ENCODE measurements at regions not wholly inside any gene's neighbourhood (a gene's known extent, or its start where the extent isn't known, plus 50 kb on each side); places are given as distances from the start of the nearest gene placed in this dataset.
"Not testable (repeated sequence)": the region's sequence is repeated elsewhere in the genome, so short reads cannot be mapped to it uniquely, and the experiment has no call there.

DNA sequence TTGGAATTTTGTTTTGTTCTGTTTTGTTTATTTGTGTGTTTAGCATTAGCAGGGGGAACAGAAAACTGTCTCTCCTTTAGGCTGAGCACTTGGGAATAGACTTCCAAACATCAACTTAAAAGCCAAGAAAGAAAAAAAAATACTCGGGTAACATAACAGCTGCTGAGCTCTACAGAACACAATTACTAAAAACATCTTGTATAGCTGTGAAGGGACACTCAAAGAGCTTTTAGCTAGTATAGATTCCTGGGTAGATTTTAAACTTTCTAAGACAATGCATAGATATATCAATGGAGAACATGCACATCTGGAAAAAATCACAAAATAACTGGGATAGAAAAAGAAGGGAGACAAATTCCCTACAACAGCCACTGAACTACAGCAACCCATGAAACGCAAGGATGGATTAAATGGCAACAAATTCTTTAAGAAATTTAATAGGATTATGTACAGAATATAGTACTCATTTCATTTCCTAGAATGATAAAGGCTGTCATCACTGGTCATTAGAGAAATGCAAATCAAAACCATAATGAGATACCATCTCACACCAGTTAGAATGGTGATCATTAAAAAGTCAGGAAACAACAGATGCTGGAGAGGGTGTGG is 174.3 kb upstream of the KRR1 start:
- no peak for DNase-seq (ENCODE audit: low read depth in 1 of 2, low spot score in 1 of 2)

DNA sequence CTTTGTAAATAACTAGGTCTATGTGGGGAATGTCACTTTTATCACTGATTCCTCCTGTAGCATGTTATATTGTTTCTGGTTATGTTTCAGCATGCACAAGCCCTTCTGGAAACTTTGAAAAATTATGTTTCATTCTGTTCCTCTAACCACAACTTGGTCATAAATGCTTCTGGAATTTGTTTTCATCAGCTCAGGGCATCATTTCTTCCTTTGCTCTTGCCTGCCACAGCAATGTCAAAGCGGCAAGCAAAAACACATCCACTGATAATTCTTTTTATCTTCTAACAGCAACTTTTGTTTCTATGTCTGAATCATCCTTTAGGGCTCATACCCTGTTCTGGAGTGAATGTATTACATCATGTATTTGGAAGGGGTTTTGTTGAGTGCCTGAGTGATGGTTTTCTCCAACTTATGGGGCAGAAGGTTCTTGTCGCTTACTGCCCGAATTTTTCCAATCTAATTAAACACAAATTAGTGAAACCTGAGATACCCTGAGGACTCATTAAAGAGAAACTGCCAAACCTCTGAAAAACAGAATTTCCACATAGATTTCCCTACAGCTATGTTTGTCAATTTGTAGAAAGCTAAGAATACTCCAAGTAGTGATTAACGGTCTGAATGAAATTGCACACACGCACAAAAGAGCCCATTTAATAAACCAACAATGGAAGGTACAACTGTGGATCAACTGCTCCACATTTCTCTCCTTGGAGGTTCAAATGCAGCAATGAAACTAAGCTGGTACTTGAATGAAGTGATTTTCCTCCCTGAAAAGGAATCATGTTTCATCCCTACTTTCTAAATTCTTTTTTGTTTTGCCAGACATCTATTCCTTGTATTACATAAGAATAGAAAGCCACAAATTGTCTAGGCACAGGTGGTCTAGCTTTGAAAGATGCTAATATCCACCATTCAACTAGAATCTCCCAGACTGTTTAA is 173.5 kb upstream of the KRR1 start:
- no peak for DNase-seq (ENCODE audit: low read depth in 1 of 2, low spot score in 1 of 2)

DNA sequence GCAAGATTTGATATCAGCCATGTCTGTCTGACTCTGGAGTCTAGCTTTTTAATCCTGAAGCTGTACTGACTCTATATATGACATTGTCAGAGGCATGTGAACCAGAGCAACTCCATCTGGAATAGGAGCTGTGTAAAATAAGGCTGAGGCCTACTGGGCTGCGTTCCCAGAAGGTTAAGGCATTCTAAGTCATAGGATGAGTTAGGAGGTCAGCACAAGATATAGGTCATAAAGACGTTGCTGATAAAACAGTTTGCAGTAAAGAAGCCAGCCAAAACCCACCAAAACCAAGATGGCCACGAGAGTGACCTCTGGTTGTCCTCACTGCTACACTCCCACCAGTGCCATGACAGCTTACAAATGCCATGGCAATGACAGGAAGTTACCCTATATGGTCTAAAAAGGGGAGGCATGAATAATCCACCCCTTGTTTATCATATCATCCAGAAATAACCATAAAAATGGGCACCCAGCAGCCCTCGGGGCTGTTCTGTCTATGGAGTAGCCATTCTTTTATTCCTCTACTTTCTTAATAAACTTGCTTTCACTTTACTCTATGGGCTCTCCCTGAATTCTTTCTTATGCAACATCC is 172.7 kb upstream of the KRR1 start:
- DNase-seq (ENCODE audit: low read depth in 1 of 2, low spot score in 1 of 2): not testable (repeated sequence)

DNA sequence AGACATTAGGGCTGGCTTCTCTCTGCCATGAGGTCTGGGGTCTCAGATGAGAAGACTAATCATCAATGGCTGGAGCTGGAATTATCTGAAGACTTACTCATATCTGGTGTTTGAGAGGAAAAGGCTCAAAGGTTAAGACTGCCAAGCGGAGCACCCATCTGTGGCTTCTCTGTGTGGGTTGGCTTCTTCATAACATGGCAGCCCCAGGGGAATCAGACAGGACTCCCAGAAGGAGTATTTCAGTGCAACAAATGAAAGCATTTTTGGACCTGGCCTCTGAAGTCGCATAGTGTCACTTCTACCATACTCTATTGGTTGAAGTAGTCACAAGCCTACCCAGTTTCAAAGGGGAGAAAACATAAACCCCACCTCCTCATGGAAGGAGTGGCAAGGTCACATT is 171.8 kb upstream of the KRR1 start:
- no peak for DNase-seq (ENCODE audit: low read depth in 1 of 2, low spot score in 1 of 2)

DNA sequence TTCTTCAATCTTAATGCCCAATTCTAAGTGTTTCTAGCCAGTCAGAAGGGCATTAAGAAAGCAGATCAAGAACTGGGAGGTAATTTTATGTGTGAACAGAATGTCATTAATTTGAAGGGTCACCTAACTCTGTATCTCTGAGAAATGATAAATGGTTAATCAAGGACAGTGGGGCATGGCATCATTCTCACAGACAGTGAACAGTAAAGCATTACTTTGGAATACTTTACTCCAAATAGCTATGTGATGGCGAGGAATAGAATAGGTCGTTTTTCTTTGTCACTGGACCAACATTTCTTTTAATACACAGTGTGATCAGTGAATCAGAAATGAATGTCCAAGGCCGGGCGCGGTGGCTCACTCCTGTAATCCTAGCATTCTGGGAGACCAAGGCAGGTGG is 166.1 kb upstream of the KRR1 start:
- no peak for DNase-seq (ENCODE audit: low read depth in 1 of 2, low spot score in 1 of 2)

DNA sequence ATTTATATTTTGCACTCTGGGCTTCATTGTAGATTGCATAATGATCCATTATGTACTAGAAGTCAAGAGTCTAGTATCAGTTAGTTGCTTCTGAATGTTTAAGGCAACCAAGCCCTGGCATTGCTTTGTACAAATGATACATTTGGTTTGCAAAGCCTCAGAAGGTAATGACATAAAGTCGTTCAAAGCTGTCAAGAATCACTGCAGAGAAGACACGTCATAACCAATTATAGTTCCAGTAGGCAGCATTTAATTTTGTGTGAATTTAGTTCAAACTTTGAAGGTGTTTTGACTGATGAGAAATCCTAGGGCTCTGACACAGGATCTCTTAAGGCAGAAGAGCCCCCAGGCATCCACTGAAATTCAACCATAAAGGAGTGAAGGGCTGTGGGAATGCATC is 163.0 kb upstream of the KRR1 start:
- DNase-seq (ENCODE audit: low read depth in 1 of 2, low spot score in 1 of 2): no peak

DNA sequence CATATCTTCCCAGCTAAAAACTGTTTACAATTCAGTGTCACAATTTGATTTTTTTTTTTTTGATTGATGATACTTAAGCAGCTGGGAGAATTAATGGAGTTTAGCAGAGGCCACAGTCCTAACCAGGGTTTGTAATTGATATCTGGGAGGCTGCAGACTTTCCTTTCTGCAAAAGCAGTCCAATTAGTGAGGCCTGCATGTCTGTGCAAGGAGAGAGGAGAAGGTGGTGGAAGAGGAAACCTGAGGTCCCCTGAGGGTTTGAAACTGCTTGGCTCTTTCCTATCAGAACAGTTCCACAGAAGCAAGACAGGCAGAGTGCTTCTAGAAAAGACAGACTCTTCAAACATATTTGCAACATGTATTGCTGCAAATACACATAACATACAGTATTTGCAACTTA is 160.8 kb upstream of the KRR1 start:
- no peak for DNase-seq (ENCODE audit: low read depth in 1 of 2, low spot score in 1 of 2)

DNA sequence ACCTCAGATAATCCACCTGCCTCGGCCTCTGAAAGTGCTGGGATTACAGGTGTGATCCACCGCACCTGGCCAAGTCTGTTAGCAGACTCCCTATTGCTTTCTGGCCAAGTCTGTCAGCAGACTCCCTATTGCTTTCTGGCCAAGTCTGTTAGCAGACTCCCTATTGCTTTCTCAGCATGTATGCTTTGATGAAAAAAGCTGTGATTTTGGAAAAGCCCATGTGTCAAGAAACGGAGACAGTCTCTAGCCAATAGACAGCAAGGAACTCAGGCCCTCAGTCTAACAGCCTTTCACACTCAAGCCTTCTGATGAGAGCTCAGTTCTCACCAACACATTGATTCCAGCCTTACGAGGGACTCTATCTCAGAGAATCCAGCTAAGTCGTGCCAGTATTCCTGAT is 158.8 kb upstream of the KRR1 start:
- DNase-seq (ENCODE audit: low read depth in 1 of 2, low spot score in 1 of 2): no peak

DNA sequence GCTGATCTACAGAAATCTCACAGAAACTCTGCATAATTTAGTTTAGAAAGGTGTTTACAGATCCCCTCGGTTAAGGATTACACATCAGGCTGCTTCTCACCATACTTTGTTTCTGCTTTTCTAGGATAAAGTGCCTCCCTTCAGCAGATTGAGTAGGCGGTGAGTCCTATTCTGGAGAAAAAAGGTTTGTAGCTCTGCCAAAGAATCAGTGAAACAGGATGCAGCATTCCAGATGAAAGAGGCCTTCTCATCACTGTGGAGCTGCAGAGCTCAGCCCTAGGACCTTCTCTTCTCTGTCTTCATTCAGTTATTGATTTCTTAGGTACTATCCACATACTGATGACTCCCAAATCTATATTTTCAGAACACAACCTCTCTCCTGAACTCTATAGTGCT is 155.5 kb upstream of the KRR1 start:
- no peak for DNase-seq (ENCODE audit: low read depth in 1 of 2, low spot score in 1 of 2)

DNA sequence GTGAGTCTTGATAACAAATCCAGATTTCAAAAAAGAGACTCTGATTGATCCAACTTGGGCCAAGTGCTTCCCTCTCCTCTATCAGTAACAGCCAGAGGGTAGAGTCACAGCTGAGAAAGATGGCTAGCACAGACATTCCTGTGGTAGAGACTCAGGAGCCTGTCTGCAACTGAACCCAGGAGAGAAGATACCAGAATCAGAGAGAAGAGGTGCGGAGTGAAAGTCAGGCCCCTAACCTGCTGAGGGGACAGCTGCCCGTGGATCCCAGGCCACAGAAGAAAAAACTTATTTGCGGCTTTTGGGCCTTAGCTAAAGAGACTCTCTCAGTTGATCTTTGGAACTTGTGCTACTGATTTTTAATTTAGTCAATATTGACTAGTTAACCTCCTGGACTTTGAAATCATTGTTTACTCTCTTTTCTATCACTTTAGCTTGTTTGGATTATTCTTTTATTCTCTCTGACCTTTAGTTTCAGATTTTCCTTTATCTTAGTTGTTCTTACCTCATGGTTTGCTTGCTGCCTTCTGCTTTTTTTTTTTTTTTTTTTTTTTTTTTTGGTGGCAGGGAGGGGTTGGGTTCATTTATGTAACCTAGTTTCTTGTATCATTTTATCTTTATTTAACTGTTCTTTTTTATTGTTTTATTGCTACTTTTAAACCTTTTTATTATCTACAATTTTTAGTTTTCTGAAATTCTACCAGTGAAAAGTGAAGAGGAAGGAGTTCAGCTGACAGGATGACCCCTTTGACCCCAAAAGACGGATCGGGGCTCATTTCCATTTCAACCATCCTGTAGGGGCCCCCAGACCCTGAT is 154.9 kb upstream of the KRR1 start:
- DNase-seq (ENCODE audit: low read depth in 1 of 2, low spot score in 1 of 2): no peak

DNA sequence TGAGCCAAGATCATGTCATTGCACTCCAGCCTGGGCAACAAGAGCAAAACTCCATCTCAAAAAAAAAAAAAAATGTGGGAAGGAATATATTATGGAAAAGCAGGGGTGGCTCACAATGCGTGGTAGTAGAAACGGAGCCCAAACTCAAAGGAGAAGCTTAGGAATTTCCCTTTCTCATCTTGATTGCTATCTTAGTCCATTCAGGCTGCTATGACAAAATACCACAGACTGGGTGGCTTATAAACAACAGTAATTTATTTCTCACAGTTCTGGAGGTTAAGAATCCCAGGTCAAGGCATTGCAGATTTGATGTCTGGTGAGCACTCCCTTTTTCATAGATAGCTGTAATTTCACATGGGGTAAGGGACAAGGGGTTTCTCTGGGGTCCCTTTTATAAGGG is 153.8 kb upstream of the KRR1 start:
- DNase-seq (ENCODE audit: low read depth in 1 of 2, low spot score in 1 of 2): no peak

DNA sequence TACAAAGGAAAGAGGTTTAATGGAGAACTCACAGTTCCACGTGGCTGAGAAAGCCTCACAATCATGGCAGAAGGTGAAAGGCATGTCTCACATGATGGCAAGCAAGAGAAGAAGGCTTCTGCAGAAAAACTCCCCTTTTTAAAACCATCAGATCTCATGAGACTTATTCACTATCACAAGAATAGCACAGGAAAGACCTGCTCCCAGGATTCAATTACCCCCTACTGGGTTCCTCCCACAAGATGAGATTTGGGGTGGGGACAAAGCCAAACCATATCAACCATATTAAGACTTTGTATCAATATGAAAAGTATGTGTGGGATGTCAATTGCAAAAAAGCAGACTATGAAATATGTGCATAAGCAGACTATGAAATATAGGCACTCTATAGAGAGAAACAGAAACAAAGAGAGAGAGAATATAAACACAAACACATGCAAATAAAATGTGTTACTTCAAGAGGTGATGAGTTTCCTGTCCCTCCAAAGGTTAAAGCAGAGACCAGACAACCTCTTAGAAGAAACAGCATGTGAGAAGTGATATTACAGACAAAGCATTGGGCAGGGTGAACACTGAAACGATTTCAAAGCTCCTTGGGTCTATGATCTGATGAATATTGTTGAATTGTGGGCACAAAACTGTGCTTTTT is 151.2 kb upstream of the KRR1 start:
- no peak for DNase-seq (ENCODE audit: low read depth in 1 of 2, low spot score in 1 of 2)

DNA sequence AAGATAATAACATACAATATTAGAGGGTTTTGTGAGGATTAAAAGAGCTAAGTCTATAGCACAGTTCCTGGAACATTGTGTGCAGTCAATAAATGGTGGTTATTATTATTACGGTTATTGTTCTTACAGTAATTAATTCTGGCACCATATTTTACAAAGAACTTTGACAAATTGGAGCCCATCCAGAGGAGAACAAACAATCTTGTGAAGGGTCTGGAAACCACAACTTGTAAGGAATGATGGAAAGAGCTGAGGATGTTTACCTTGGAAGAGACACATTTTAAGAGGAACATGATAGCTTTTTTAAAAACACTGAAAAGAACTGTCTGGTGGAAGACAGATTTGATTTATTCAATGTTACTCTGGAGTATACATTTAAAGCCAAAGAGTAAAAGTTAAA is 150.5 kb upstream of the KRR1 start:
- no peak for DNase-seq (ENCODE audit: low read depth in 1 of 2, low spot score in 1 of 2)

DNA sequence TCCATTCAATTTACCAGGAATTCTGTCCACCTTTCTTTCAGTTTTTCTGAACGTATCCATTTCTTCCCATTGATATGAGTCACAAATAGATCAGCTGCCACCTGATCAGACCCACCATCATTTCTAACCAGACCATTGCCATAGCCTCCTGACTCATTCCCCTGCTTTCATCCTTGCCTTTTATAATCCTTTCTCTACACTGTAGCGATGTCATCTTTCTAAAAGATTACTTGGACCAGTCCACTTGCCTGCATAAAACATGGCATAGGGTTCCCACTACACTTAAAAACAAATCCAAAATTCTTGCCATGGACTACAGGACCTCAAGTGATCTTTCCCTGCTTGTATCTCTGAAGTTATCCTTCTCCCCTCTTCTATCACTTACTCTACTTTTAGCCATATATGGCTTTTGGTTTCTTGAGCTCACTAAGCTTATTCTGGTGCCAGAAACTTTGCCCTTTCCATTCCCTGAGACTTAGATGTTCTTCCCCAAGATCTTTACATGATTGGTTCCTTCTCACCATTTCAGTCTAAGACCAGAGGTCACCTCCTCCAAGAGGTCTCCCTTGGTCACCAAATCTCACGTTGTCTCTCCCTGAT is 149.5 kb upstream of the KRR1 start:
- DNase-seq (ENCODE audit: low read depth in 1 of 2, low spot score in 1 of 2): no peak

DNA sequence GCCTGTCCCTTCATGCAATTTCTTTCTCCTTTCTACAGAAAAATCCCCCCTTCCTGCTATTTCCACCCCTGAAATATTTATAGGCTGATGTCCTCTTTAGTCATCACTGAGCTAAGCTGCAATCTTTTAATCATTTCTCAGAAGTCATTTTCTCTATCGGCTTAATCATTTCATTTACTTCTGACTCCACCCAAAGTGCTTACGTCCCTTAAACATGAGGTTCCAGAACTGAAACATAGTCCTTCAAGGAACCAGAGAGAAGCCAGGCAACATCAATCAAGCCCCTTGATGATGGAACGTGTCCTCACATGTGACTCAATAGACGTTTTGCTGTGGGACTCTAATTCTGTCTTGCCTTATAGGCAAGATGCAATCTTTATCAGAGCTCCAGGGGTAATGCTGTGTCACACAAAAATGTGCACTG is 148.7 kb upstream of the KRR1 start:
- no peak for DNase-seq (ENCODE audit: low read depth in 1 of 2, low spot score in 1 of 2)

DNA sequence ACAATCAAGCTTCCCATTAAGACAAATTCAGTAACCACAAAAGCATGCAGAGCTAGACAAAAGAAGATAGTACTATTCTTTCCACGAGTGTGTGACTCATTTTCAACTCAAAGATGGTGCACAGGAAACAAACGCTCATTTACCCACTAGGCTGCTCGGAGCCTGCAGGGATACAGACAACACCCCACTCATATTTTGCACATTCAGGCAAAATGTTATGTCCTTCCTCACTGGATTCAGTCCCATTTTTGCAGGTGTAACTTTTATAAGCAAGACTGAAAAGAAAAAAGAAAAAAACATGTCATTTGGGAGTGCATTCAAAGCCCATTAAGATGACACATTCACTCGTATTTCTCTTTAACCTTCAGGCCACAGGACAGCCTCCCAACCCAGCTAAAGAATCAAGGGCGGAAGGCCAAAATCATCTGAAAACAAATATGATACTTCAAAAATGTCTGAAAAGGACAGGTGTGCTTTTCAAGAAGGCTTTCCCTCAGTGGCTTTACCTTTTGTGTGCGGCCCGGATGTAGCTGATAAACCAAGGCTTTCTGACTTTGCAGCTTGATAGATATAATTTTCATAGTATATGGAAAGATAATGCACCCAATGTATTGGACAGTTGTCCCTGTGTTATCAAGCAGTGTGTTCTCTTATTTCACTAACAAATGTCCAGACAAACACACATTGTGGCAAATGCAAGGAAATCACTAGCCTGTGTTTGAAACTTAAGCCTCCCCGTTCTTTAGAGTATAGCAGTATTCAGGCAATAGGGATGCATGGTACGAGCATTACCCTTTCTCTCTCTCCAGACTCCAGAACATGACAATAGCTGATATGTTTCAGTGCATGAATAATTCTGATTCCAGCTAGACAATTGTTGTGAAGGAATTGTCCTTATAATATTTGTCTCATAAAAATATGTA is 147.8 kb upstream of the KRR1 start:
- DNase-seq (ENCODE audit: low read depth in 1 of 2, low spot score in 1 of 2): peak in 1 of 2 donors; percentile 32

DNA sequence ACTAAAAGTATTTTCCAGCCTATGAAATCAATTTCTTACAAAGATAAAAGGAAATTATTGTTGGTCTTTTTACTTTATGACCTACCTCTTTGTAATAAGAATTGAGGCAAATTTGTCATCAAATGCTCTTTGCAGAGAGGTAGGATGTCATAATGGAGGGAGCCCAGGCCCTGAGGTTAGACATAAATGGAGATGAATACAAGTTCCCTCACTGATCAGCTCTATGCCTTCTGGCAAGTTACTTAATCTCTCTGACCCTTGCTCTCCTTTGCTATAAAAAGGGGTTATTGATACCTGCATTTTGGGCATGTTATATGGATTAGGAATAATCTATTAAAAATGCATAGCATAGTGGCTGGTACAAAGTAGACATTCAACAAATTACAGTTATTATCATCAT is 146.9 kb upstream of the KRR1 start:
- no peak for DNase-seq (ENCODE audit: low read depth in 1 of 2, low spot score in 1 of 2)

DNA sequence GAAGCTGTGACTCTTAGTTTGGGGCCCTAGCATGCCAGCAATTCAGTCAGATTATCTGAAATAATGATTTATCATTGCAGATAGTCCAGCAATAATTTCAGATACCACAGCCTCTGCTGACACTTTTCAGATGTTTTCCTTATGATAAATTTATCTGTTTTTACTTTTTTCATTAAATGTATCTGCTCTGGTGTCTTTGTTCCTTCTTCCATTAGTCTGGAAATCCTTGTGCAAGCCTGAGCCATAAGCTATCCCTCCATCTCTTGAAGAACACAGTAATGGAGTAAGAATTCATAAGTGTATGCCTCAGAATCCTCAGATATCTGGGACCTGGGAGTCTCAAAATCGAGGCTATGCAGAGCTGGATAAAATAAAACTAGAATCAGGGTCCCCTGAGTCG is 146.4 kb upstream of the KRR1 start:
- no peak for DNase-seq (ENCODE audit: low read depth in 1 of 2, low spot score in 1 of 2)

DNA sequence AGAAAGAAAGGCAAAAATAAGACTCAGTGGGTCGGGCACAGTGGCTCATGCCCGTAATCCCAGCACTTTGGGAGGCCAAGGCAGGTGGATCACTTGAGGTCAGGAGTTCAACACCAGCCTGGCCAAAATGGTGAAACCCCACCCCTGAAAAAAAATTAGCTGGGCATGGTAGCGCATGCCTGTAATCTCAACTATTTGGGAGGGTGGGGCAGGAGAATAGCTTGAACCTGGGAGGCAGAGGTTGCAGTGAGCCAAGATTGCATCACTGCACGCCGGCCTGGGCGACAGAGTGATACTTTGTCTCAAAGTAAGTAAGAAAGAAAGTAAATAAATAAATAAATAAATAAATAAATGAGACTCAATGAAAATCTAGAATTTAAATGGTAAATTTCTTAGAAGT is 145.9 kb upstream of the KRR1 start:
- DNase-seq (ENCODE audit: low read depth in 1 of 2, low spot score in 1 of 2): not testable (repeated sequence)

DNA sequence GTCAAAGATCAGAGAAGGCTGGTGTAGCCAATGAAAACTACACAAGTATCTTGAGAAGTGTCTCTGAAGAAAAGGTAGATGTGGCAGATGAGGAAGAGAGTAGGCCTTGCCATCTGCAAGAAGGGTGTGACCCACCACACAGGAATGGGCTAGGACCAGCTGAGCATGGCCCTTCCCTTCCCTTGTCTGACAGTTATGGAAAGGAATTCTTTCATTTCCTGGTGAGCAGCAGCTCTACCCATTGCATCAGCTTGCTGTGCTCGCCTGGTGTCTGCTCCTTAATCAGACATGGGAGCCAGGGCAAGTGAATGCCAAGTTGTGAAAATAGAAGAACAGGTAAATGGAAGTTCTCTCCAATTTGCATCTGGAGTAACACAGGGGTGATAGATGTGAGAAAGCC is 145.2 kb upstream of the KRR1 start:
- DNase-seq (ENCODE audit: low read depth in 1 of 2, low spot score in 1 of 2): no peak
